HG02678 (cell line): ENCODE measurements at regions not wholly inside any gene's neighbourhood (a gene's known extent, or its start where the extent isn't known, plus 50 kb on each side); places are given as distances from the start of the nearest gene placed in this dataset.
"Not testable (repeated sequence)": the region's sequence is repeated elsewhere in the genome, so short reads cannot be mapped to it uniquely, and the experiment has no call there.

ENCODE experiments used
- ATAC-seq: cut with Tn5 transposase; IDR thresholded peaks from one replicate; pipeline ENCODE4 v1.9.1; 2021; ENCODE audit warnings: mild to moderate bottlenecking, moderate library complexity; ENCODE audit not compliant: unreplicated experiment

- ATAC-seq = no peak
Measured at GRCh38 chr5:91927439-91927838, 544.3 kb upstream of the ARRDC3 start.

- no peak for ATAC-seq
Measured at GRCh38 chr5:91925249-91925648, 542.1 kb upstream of the ARRDC3 start.

GRCh38 chr5:91917037-91917814 is 534.1 kb upstream of the ARRDC3 start:
- not testable (repeated sequence) for ATAC-seq

- ATAC-seq = no peak
Measured at GRCh38 chr5:91910655-91911054, 527.5 kb upstream of the ARRDC3 start.

GRCh38 chr5:91910247-91910646 is 527.1 kb upstream of the ARRDC3 start:
- no peak for ATAC-seq

GRCh38 chr5:91906494-91906893 is 523.4 kb upstream of the ARRDC3 start:
- ATAC-seq = no peak

- no peak for ATAC-seq
Measured at GRCh38 chr5:91906027-91906426, 522.9 kb upstream of the ARRDC3 start.

GRCh38 chr5:91898898-91899297 is 515.8 kb upstream of the ARRDC3 start:
- no peak for ATAC-seq

- ATAC-seq = no peak
Measured at GRCh38 chr5:91898019-91898418, 514.9 kb upstream of the ARRDC3 start.

GRCh38 chr5:91888810-91889209 is 505.7 kb upstream of the ARRDC3 start:
- no peak for ATAC-seq

GRCh38 chr5:91885291-91886265 is 502.5 kb upstream of the ARRDC3 start:
- no peak for ATAC-seq

GRCh38 chr5:91884036-91884435 is 500.9 kb upstream of the ARRDC3 start:
- ATAC-seq = no peak

GRCh38 chr5:91875196-91875779 is 492.2 kb upstream of the ARRDC3 start:
- ATAC-seq = no peak

- ATAC-seq = no peak
Measured at GRCh38 chr5:91867799-91868198, 484.7 kb upstream of the ARRDC3 start.

GRCh38 chr5:91865915-91866314 is 482.8 kb upstream of the ARRDC3 start:
- ATAC-seq = no peak

- no peak for ATAC-seq
Measured at GRCh38 chr5:91864962-91865361, 481.8 kb upstream of the ARRDC3 start.

- no peak for ATAC-seq
Measured at GRCh38 chr5:91851670-91852069, 468.6 kb upstream of the ARRDC3 start.

- ATAC-seq = no peak
Measured at GRCh38 chr5:91850031-91850430, 466.9 kb upstream of the ARRDC3 start.

GRCh38 chr5:91849069-91849468 is 466.0 kb upstream of the ARRDC3 start:
- ATAC-seq = no peak

GRCh38 chr5:91848453-91848852 is 465.3 kb upstream of the ARRDC3 start:
- no peak for ATAC-seq

- no peak for ATAC-seq
Measured at GRCh38 chr5:91841423-91841822, 458.3 kb upstream of the ARRDC3 start.
